Astrocyte (in vitro differentiated cells and primary cell): ENCODE measurements at regions not wholly inside any gene's neighbourhood (a gene's known extent, or its start where the extent isn't known, plus 50 kb on each side); places are given as distances from the start of the nearest gene placed in this dataset.

Experiments
- CTCF ChIP-seq: IDR thresholded peaks from 2 replicates; pipeline ENCODE4 v1.5.1; 2011; ENCODE audit warnings: low read depth, mild to moderate bottlenecking, inconsistent platforms, low read length, moderate library complexity; ENCODE audit not compliant: insufficient read depth
- EZH2 ChIP-seq: IDR thresholded peaks from 2 replicates; pipeline ENCODE4 v1.6.1; 2012; ENCODE audit warnings: mild to moderate bottlenecking, low read length, inconsistent platforms; ENCODE audit not compliant: insufficient read depth

- TF ChIP-seq CTCF (no peak), EZH2 (no peak)
Observed at GRCh38 chr12:115424003-115424402, 740.0 kb upstream of the TBX3 start.
